ENCODE measurements at regions not wholly inside any gene's neighbourhood (a gene's known extent, or its start where the extent isn't known, plus 50 kb on each side); places are given as distances from the start of the nearest gene placed in this dataset.

DNA sequence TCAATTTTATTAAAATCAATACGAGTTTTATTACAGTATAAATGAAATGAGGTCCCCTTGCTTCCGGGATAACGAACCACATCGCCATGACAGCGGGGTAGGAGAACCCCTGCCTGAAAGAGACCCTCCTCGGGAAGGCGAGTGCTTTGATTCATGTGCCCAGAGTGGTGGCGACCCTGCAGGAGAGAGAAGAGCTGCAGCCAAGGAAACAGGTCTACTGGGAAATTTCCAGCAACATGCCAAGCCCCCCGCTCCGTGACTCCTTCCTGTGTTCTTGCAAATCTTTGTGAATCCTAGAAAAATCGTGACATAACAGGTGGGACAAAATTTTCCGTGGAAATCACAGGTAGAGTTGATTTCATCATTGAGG, 162.5 kb downstream of the WSCD1 start:
- TF ChIP-seq, protein P1, sequence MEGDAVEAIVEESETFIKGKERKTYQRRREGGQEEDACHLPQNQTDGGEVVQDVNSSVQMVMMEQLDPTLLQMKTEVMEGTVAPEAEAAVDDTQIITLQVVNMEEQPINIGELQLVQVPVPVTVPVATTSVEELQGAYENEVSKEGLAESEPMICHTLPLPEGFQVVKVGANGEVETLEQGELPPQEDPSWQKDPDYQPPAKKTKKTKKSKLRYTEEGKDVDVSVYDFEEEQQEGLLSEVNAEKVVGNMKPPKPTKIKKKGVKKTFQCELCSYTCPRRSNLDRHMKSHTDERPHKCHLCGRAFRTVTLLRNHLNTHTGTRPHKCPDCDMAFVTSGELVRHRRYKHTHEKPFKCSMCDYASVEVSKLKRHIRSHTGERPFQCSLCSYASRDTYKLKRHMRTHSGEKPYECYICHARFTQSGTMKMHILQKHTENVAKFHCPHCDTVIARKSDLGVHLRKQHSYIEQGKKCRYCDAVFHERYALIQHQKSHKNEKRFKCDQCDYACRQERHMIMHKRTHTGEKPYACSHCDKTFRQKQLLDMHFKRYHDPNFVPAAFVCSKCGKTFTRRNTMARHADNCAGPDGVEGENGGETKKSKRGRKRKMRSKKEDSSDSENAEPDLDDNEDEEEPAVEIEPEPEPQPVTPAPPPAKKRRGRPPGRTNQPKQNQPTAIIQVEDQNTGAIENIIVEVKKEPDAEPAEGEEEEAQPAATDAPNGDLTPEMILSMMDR (IDR thresholded peaks at IDR 0.05; ENCODE audit: extremely low read depth in 1 of 2, insufficient read depth in 1 of 2, low read depth in 1 of 2, low read length in 2 of 2) = no peak
- TF ChIP-seq EZH2 (IDR thresholded peaks at IDR 0.05; ENCODE audit: borderline replicate concordance, low read depth, low read length, severe bottlenecking) = no peak
- TF ChIP-seq POLR2A (IDR thresholded peaks at IDR 0.05; ENCODE audit: low read depth, low read length) = no peak
- TF ChIP-seq FOS (IDR thresholded peaks at IDR 0.05; ENCODE audit: borderline replicate concordance, insufficient read depth, low read length) = no peak
- TF ChIP-seq, protein P2, sequence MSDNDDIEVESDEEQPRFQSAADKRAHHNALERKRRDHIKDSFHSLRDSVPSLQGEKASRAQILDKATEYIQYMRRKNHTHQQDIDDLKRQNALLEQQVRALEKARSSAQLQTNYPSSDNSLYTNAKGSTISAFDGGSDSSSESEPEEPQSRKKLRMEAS (IDR thresholded peaks at IDR 0.05; ENCODE audit: insufficient read depth, insufficient read length) = no peak
